ENCODE measurements at regions not wholly inside any gene's neighbourhood (a gene's known extent, or its start where the extent isn't known, plus 50 kb on each side); places are given as distances from the start of the nearest gene placed in this dataset.

DNA sequence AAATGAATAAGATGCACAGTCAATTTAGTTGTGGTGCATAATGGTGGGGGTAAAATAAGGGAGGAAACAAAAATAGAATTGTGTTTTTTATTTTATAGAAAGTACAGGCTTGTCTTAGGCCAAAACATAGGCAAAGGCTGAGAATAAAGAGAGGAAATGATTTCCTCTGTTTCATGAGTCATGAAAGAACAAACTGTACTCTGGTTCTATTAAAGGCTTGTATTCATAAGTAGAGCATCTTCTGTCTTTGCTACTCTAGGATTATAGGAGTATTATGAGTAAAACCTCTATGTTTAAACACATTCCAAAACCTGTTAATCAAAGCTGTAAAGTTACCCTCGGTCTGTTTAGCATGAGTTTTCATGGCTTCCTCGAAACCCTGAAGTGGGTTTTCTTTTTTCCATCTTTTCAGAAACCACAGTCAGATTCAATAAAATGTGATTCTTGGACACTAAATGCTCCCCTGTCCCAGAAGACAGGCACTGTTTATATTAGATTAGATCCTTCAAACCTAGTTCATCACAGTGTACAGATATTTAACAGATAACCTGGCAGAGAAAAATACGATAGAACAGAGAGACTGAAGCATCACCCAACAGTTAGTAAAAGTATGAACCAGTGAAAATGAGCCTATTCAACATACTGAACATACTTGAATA is 473.9 kb upstream of the CYLC2 start:
- Histone ChIP-seq H3K79me1 (ENCODE audit: low read depth, low read length) (no peaks in the 10 kb centered on the region), H4K20me1 (replicated peaks in 1 of 2; ENCODE audit: control insufficient read depth in 1 of 2, insufficient read depth in 2 of 2, low read length in 2 of 2) (no peaks in the 10 kb centered on the region), H3K18ac (ENCODE audit: extremely low read depth, low read length) (no peak overlapping the region), H3K9ac (replicated peaks in 1 of 4; ENCODE audit: extremely low read depth in 1 of 4, low read depth in 3 of 4, low read length in 3 of 4) (no peak overlapping the region), H2BK20ac (ENCODE audit: low read length) (no peak overlapping the region), H3K4me1 (replicated peaks in 1 of 4; ENCODE audit: control insufficient read depth in 3 of 4, insufficient read depth in 4 of 4, low read length in 3 of 4) (no peaks in the 10 kb centered on the region), H3K23me2 (ENCODE audit: low read depth, low read length) (no peaks in the 10 kb centered on the region), H2BK12ac (ENCODE audit: low read depth, low read length) (no peak overlapping the region), H3K4me2 (ENCODE audit: insufficient read depth in 1 of 2, low read depth in 2 of 2, low read length in 2 of 2) (no peak overlapping the region), H4K5ac (ENCODE audit: insufficient read length, low read depth, low read length) (no peak overlapping the region), H3K14ac (ENCODE audit: insufficient read length) (no peak overlapping the region), H2BK5ac (ENCODE audit: low read depth, low read length) (no peak overlapping the region), H2BK15ac (ENCODE audit: low read length) (no peak overlapping the region), H2BK120ac (replicated peaks; ENCODE audit: low read depth, low read length) (no peak overlapping the region), H3K4me3 (ENCODE audit: extremely low read depth in 1 of 4, insufficient read depth in 2 of 4, low read depth in 3 of 4, low read length in 4 of 4) (no peak overlapping the region), H2AK5ac (ENCODE audit: low read depth, low read length) (no peak overlapping the region), H3K36me3 (ENCODE audit: control insufficient read depth in 2 of 4, insufficient read depth in 4 of 4, low read length in 3 of 4) (no peaks in the 10 kb centered on the region), H2AFZ (ENCODE audit: low read length) (no peak overlapping the region), H4K8ac (ENCODE audit: extremely low read depth, insufficient read depth, low read length) (no peak overlapping the region), H3K9me3 (ENCODE audit: insufficient read depth in 2 of 2, low read depth in 1 of 2, low read length in 1 of 2) (no peaks in the 10 kb centered on the region), H4K91ac (replicated peaks; ENCODE audit: insufficient read length, low read length) (no peak overlapping the region), H3K27ac (ENCODE audit: low read depth, low read length) (no peak overlapping the region), H3K56ac (replicated peaks; ENCODE audit: insufficient read length, low read depth, low read length) (no peak overlapping the region), H3K4ac (replicated peaks; ENCODE audit: insufficient read length, low read depth, low read length) (no peak overlapping the region), H3K79me2 (ENCODE audit: control insufficient read depth in 1 of 2, insufficient read depth in 2 of 2, low read length in 2 of 2) (no peaks in the 10 kb centered on the region), H3K23ac (ENCODE audit: insufficient read length) (no peak overlapping the region), H3K27me3 (replicated peaks in 1 of 4; ENCODE audit: control insufficient read depth in 3 of 4, extremely low read depth in 1 of 4, insufficient read depth in 3 of 4, low read length in 3 of 4) (no peaks in the 10 kb centered on the region)
- CTCF ChIA-PET (ENCODE audit: partially characterized antibody): interaction anchor here (0.5 kb wide), 1 partner anchor 1600 kb away, joined by 3 read pairs; no protein-coding TSS in a partner anchor
- 95% methylated on average over 3 of the region's 3 CpGs; no CpG with 5 or more reads in 1 of the 2 experiments for WGBS, 2 experiments (ENCODE audit: extremely low coverage in 1 of 2, insufficient coverage in 1 of 2, insufficient read length in 1 of 2, insufficient replicate concordance in 2 of 2, low coverage in 1 of 2, low lambda C conversion rate in 2 of 2, missing lambda C conversion rate in 1 of 2)
- FAIRE-seq (no peak), DNase-seq (ENCODE audit: low read depth in 1 of 2, low spot score in 2 of 2) (no peak)
- POLR2A ChIA-PET (ENCODE audit: partially characterized antibody): no interaction called here
- TF ChIP-seq EP300 (IDR thresholded peaks at IDR 0.05; ENCODE audit: borderline replicate concordance in 1 of 2, low read depth in 2 of 2, low read length in 2 of 2): no peak
- TF ChIP-seq ZNF274 (IDR thresholded peaks at IDR 0.05; ENCODE audit: borderline replicate concordance, extremely low read depth, low read length): no peak
- TF ChIP-seq RFX5 (IDR thresholded peaks at IDR 0.05; ENCODE audit: borderline replicate concordance, low read depth, low read length): no peak
- no peak for TF ChIP-seq SAP30 (IDR thresholded peaks at IDR 0.05; ENCODE audit: insufficient read depth, insufficient replicate concordance, low read length)
- TF ChIP-seq SIX5 (IDR thresholded peaks at IDR 0.05; ENCODE audit: low read depth, low read length): no peak
- no peak for TF ChIP-seq RAD21 (IDR thresholded peaks at IDR 0.05 in 1 of 2, conservative IDR thresholded peaks at IDR 0.05 in 1 of 2; ENCODE audit: low read depth in 2 of 2, low read length in 2 of 2)
- TF ChIP-seq HDAC6 (IDR thresholded peaks at IDR 0.05; ENCODE audit: low read depth, low read length): no peak
- TF ChIP-seq TAF1 (IDR thresholded peaks at IDR 0.05; ENCODE audit: low read depth, low read length): no peak
- TF ChIP-seq EGR1 (IDR thresholded peaks at IDR 0.05; ENCODE audit: borderline replicate concordance, low read depth, low read length): no peak
- no peak for TF ChIP-seq SIN3A (conservative IDR thresholded peaks at IDR 0.05 in 1 of 2, IDR thresholded peaks at IDR 0.05 in 1 of 2; ENCODE audit: low read depth in 1 of 2, low read length in 2 of 2)
- TF ChIP-seq, protein P1, sequence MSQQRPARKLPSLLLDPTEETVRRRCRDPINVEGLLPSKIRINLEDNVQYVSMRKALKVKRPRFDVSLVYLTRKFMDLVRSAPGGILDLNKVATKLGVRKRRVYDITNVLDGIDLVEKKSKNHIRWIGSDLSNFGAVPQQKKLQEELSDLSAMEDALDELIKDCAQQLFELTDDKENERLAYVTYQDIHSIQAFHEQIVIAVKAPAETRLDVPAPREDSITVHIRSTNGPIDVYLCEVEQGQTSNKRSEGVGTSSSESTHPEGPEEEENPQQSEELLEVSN (IDR thresholded peaks at IDR 0.05): no peak
- TF ChIP-seq TAF7 (optimal IDR thresholded peaks at IDR 0.05; ENCODE audit: borderline replicate concordance, low read depth, low read length): no peak

Measured in H1 (cell line).